ENCODE measurements at regions not wholly inside any gene's neighbourhood (a gene's known extent, or its start where the extent isn't known, plus 50 kb on each side); places are given as distances from the start of the nearest gene placed in this dataset.

GRCh38 chr18:22822024-22822423 lies 111.1 kb upstream of the RBBP8 start:
- TF ChIP-seq CTCF (IDR thresholded peaks at IDR 0.05), result no peak
- no peak for TF ChIP-seq POLR2AphosphoS5 (IDR thresholded peaks at IDR 0.05)
